Activated T-cell treated with anti-CD3 and anti-CD28 coated beads, Interleukin-2, amount 50 U/mL, for 24 hours (primary cell): ENCODE measurements at regions not wholly inside any gene's neighbourhood (a gene's known extent, or its start where the extent isn't known, plus 50 kb on each side); places are given as distances from the start of the nearest gene placed in this dataset.
"Not testable (repeated sequence)": the region's sequence is repeated elsewhere in the genome, so short reads cannot be mapped to it uniquely, and the experiment has no call there.

Experiments used
- DNase-seq: peaks from one replicate; pipeline ENCODE4 v3.0.0-alpha.2; 2020
- H3K27ac Mint-ChIP-seq: 2 replicates; pipeline ENCODE4 v1.8.0; 2020; ENCODE audit warnings: mild to moderate bottlenecking, mixed read lengths
- H3K27me3 Mint-ChIP-seq: 2 replicates; pipeline ENCODE4 v1.8.0; 2020; ENCODE audit warnings: mixed read lengths
- H3K36me3 Mint-ChIP-seq: 2 replicates; pipeline ENCODE4 v1.8.0; 2020; ENCODE audit warnings: low read depth, mixed read lengths
- H3K4me1 Mint-ChIP-seq: 2 replicates; pipeline ENCODE4 v1.8.0; 2020; ENCODE audit warnings: low read depth, mixed read lengths
- H3K4me3 Mint-ChIP-seq: 2 replicates; pipeline ENCODE4 v1.8.0; 2020; ENCODE audit warnings: mild to moderate bottlenecking, moderate library complexity, mixed read lengths
- H3K9me3 Mint-ChIP-seq: 2 replicates; pipeline ENCODE4 v1.8.0; 2020; ENCODE audit warnings: mixed read lengths

DNA sequence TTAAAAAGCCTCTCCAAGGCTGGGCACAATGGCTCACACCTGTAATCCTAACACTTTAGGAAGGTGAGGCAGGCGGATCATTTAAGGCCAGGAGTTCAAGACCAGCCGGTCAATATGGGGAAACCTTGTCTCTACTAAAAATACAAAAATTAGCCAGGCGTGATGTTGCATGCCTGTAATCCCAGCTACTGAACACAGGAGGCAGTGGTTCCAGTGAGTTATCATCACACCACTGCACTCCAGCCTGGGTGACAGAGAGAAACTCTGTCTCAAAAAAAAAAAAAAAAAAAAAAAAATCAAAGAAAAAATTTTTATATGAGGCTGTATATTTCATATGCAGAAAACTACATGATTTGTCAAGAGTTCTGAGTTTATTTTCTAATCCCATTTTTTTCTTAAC is 1107.1 kb upstream of the TMPRSS15 start:
- H3K27me3 Mint-ChIP-seq = no peaks in the 10 kb centered on the region
- H3K27ac Mint-ChIP-seq = no peak overlapping the region
- no peaks in the 10 kb centered on the region for H3K4me1 Mint-ChIP-seq
- no peak overlapping the region for H3K4me3 Mint-ChIP-seq
- no peak for DNase-seq
- no peaks in the 10 kb centered on the region for H3K36me3 Mint-ChIP-seq
- H3K9me3 Mint-ChIP-seq = peaks cover 25% of the 10 kb centered on the region

- Mint-ChIP-seq H3K9me3 (peaks cover 21% of the 10 kb centered on the region), H3K27me3 (no peaks in the 10 kb centered on the region), H3K4me3 (no peak overlapping the region), H3K4me1 (no peaks in the 10 kb centered on the region), H3K27ac (no peak overlapping the region), H3K36me3 (no peaks in the 10 kb centered on the region)
- no peak for DNase-seq
These were observed 1118.8 kb upstream of the TMPRSS15 start for GRCh38 chr21:19522381-19522780.

GRCh38 chr21:19523061-19523460 is 1119.5 kb upstream of the TMPRSS15 start:
- no peak for DNase-seq
- Mint-ChIP-seq H3K36me3 (no peaks in the 10 kb centered on the region), H3K9me3 (peaks cover 21% of the 10 kb centered on the region), H3K4me1 (no peaks in the 10 kb centered on the region), H3K4me3 (no peak overlapping the region), H3K27ac (no peak overlapping the region), H3K27me3 (no peaks in the 10 kb centered on the region)

- H3K27ac Mint-ChIP-seq = no peak overlapping the region
- no peaks in the 10 kb centered on the region for H3K4me1 Mint-ChIP-seq
- H3K36me3 Mint-ChIP-seq = no peaks in the 10 kb centered on the region
- no peak for DNase-seq
- H3K4me3 Mint-ChIP-seq = no peak overlapping the region
- no peaks in the 10 kb centered on the region for H3K27me3 Mint-ChIP-seq
- H3K9me3 Mint-ChIP-seq = peaks cover 21% of the 10 kb centered on the region
These were observed 1120.2 kb upstream of the TMPRSS15 start for GRCh38 chr21:19523746-19524145.

GRCh38 chr21:19529031-19529430 is 1125.4 kb upstream of the TMPRSS15 start:
- no peak overlapping the region for H3K4me3 Mint-ChIP-seq
- no peaks in the 10 kb centered on the region for H3K27me3 Mint-ChIP-seq
- H3K9me3 Mint-ChIP-seq = peaks cover 8% of the 10 kb centered on the region
- no peaks in the 10 kb centered on the region for H3K36me3 Mint-ChIP-seq
- H3K27ac Mint-ChIP-seq = no peak overlapping the region
- DNase-seq = no peak
- no peaks in the 10 kb centered on the region for H3K4me1 Mint-ChIP-seq

DNA sequence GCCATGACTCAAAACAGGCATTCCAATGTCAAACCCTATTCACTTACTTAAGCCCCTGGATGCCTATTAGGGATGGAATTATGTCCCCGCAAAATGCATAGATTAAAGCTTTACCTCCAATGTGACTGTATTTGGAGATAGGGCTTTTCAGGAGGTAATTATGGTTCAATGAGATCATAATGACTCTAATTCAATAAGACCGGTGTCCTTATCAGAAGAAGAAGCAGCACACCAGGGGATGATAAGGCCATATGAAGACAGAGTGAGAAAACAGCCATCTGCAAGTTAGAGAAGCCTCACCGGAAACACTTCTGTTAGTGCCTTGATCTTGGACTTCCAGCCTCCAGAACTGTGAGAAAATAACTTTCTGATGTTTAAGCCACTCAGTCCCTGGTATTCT is 1131.8 kb upstream of the TMPRSS15 start:
- H3K36me3 Mint-ChIP-seq = no peaks in the 10 kb centered on the region
- no peak for DNase-seq
- no peak overlapping the region for H3K27ac Mint-ChIP-seq
- peaks cover 5% of the 10 kb centered on the region for H3K9me3 Mint-ChIP-seq
- no peak overlapping the region for H3K4me3 Mint-ChIP-seq
- H3K27me3 Mint-ChIP-seq = no peaks in the 10 kb centered on the region
- H3K4me1 Mint-ChIP-seq = no peaks in the 10 kb centered on the region

GRCh38 chr21:19537116-19537515 is 1133.5 kb upstream of the TMPRSS15 start:
- H3K4me3 Mint-ChIP-seq = no peak overlapping the region
- H3K4me1 Mint-ChIP-seq = no peaks in the 10 kb centered on the region
- H3K27me3 Mint-ChIP-seq = no peaks in the 10 kb centered on the region
- no peak overlapping the region for H3K27ac Mint-ChIP-seq
- no peaks in the 10 kb centered on the region for H3K36me3 Mint-ChIP-seq
- no peak for DNase-seq
- peaks cover 8% of the 10 kb centered on the region for H3K9me3 Mint-ChIP-seq

- H3K27ac Mint-ChIP-seq = no peak overlapping the region
- no peaks in the 10 kb centered on the region for H3K36me3 Mint-ChIP-seq
- DNase-seq = no peak
- no peak overlapping the region for H3K4me3 Mint-ChIP-seq
- no peaks in the 10 kb centered on the region for H3K27me3 Mint-ChIP-seq
- no peaks in the 10 kb centered on the region for H3K4me1 Mint-ChIP-seq
- H3K9me3 Mint-ChIP-seq = peaks cover 15% of the 10 kb centered on the region
These were observed 1136.7 kb upstream of the TMPRSS15 start for GRCh38 chr21:19540287-19540686.

DNA sequence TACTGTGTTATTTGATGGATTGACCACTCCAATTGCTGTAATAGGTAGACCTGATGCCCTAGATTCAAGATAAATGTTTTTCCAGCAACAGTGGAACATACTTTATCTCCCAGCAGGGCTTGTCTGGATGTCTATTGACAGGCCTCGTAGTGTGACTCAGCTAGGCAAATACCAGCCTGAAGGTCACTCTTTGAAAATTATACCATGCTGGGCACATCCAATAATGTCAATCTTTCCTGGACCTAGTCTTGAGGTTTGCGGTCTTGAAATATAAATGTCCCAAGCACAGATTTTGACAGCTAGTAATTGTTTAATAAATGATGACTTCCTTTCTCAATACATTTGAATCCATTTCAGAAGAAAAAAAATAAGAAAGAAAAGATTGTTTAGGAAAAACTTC is 1138.0 kb upstream of the TMPRSS15 start:
- peaks cover 17% of the 10 kb centered on the region for H3K9me3 Mint-ChIP-seq
- H3K4me3 Mint-ChIP-seq = no peak overlapping the region
- H3K4me1 Mint-ChIP-seq = no peaks in the 10 kb centered on the region
- no peak for DNase-seq
- no peaks in the 10 kb centered on the region for H3K27me3 Mint-ChIP-seq
- H3K36me3 Mint-ChIP-seq = no peaks in the 10 kb centered on the region
- H3K27ac Mint-ChIP-seq = no peak overlapping the region

- not testable (repeated sequence) for DNase-seq
These were observed 1140.9 kb upstream of the TMPRSS15 start for GRCh38 chr21:19544493-19544892.

GRCh38 chr21:19547951-19548840 is 1144.6 kb upstream of the TMPRSS15 start:
- H3K27ac Mint-ChIP-seq = no peak overlapping the region
- no peaks in the 10 kb centered on the region for H3K36me3 Mint-ChIP-seq
- H3K9me3 Mint-ChIP-seq = peaks cover 26% of the 10 kb centered on the region
- H3K4me3 Mint-ChIP-seq = no peak overlapping the region
- H3K27me3 Mint-ChIP-seq = no peaks in the 10 kb centered on the region
- no peaks in the 10 kb centered on the region for H3K4me1 Mint-ChIP-seq
- no peak for DNase-seq

More at GRCh38 chr21:19544493-19544892, 1140.9 kb upstream of the TMPRSS15 start:
- H3K9me3 Mint-ChIP-seq = peaks cover 22% of the 10 kb centered on the region
- H3K4me1 Mint-ChIP-seq, H3K27me3 Mint-ChIP-seq, H3K4me3 Mint-ChIP-seq, H3K27ac Mint-ChIP-seq, H3K36me3 Mint-ChIP-seq: not testable (repeated sequence)

GRCh38 chr21:19553919-19554615 is 1150.5 kb upstream of the TMPRSS15 start:
- DNase-seq = no peak
- peaks cover 23% of the 10 kb centered on the region for H3K9me3 Mint-ChIP-seq
- no peaks in the 10 kb centered on the region for H3K36me3 Mint-ChIP-seq
- no peak overlapping the region for H3K27ac Mint-ChIP-seq
- no peaks in the 10 kb centered on the region for H3K4me1 Mint-ChIP-seq
- no peaks in the 10 kb centered on the region for H3K27me3 Mint-ChIP-seq
- no peak overlapping the region for H3K4me3 Mint-ChIP-seq

DNA sequence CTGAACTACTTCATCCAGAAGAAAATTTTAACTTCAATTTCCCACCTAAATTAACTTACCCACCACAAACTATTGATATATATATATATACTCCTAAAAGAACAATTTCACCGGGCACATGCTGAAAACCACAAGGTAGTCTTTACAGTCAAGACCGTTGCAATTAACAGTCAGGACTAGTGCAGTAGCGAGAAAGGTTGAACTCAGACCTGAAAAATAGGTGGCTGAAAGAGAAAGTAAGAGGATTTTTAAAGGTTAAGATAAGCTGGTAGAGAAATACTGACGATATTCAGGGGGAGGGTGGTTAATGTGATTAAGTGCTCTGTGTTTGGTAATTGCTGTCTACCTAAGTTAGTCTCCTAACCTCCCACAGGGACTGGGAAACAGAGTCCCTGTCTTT is 1153.5 kb upstream of the TMPRSS15 start:
- Mint-ChIP-seq H3K9me3 (peaks cover 15% of the 10 kb centered on the region), H3K4me3 (no peak overlapping the region), H3K4me1 (no peaks in the 10 kb centered on the region), H3K27ac (no peak overlapping the region), H3K27me3 (no peaks in the 10 kb centered on the region), H3K36me3 (no peaks in the 10 kb centered on the region)
- no peak for DNase-seq

GRCh38 chr21:19557488-19557887 is 1153.9 kb upstream of the TMPRSS15 start:
- H3K4me1 Mint-ChIP-seq = no peaks in the 10 kb centered on the region
- no peak for DNase-seq
- H3K9me3 Mint-ChIP-seq = peaks cover 15% of the 10 kb centered on the region
- no peaks in the 10 kb centered on the region for H3K36me3 Mint-ChIP-seq
- H3K4me3 Mint-ChIP-seq = no peak overlapping the region
- H3K27ac Mint-ChIP-seq = no peak overlapping the region
- H3K27me3 Mint-ChIP-seq = no peaks in the 10 kb centered on the region

DNA sequence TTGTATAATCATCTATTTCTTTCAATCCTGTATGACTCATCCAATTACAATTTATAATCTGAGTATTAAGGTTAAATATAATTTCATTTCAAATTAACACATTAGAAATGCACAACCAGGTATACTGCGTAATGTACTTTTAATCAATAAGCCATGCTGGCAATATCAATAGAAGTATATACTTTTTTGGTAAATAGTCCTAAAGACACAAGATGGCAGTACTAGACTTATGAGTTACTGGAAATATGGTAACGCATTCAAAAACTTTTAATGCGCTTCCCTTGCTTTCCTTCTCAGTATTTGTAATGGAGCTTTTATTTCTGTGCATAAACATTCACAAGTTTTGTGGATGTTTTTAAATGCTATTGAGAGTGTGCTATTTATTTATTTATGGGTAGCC is 1162.0 kb upstream of the TMPRSS15 start:
- Mint-ChIP-seq H3K36me3 (no peaks in the 10 kb centered on the region), H3K27ac (no peak overlapping the region), H3K4me1 (no peaks in the 10 kb centered on the region), H3K9me3 (peaks cover 4% of the 10 kb centered on the region), H3K4me3 (no peak overlapping the region), H3K27me3 (no peaks in the 10 kb centered on the region)
- no peak for DNase-seq
